AG10803 (cell line): ENCODE measurements at regions not wholly inside any gene's neighbourhood (a gene's known extent, or its start where the extent isn't known, plus 50 kb on each side); places are given as distances from the start of the nearest gene placed in this dataset.
"Not testable (repeated sequence)": the region's sequence is repeated elsewhere in the genome, so short reads cannot be mapped to it uniquely, and the experiment has no call there.

Experiments
- DNase-seq: peaks from one replicate; pipeline ENCODE4 v3.0.0; 2010; ENCODE audit warnings: low read depth
- H3K4me3 ChIP-seq: 2 replicates; pipeline ENCODE4 v1.5.1; 2011; ENCODE audit warnings: mild to moderate bottlenecking, low read length, control low read depth
- CTCF ChIP-seq: conservative IDR thresholded peaks from 2 replicates; pipeline ENCODE4 v1.5.1; 2011; ENCODE audit warnings: mild to moderate bottlenecking, low read length, control low read depth, inconsistent platforms

GRCh38 chr18:59067873-59068272 lies 71.8 kb upstream of the SEC11C start:
- H3K4me3 ChIP-seq = no peak overlapping the region

GRCh38 chr18:59068276-59069071 lies 71.2 kb upstream of the SEC11C start:
- no peak for DNase-seq
- TF ChIP-seq CTCF = no peak
- H3K4me3 ChIP-seq = no peak overlapping the region

More at GRCh38 chr18:59067873-59068272, 71.8 kb upstream of the SEC11C start:
- no peak for DNase-seq
- peak; percentile 44 for TF ChIP-seq CTCF

DNA sequence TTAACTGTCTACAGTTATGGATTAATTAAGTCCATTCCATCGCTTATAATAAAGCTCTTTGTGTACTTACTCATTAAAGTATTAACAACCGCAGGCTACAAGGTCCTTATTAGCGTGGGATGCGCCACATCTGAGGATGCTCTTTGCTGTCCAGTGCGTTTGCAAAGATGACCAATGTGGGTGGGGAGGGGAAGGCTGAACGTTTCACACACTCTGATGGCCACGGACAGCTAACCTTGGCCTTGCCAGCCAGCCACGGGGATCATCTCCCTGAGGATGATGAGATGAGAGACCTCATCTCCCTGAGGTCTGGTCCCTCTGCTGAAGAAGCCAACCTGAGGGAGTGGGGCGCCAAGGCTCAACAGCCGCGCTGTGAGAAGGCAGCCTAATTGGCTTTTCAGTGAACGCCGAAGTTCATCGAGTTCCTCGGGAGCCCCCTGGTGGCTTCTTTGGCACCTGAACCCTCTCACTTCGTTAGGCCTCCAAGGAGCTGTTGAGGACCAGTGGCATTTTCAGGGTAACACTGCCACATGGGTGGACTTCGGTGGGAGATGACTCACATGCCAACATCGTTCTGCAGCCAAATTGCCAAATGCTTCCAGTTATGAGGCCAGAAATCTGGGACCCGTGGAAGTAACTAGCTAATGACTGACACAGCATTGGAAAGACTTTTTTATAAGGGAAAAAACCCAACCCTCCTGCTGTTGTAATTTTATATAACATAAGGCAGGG lies 69.3 kb upstream of the SEC11C start:
- no peak overlapping the region for H3K4me3 ChIP-seq
- DNase-seq = peak; percentile 76
- peak; percentile 92 for TF ChIP-seq CTCF

- no peak overlapping the region for H3K4me3 ChIP-seq
- DNase-seq = no peak
- no peak for TF ChIP-seq CTCF
Observed at GRCh38 chr18:59072727-59073421, 66.8 kb upstream of the SEC11C start.

DNA sequence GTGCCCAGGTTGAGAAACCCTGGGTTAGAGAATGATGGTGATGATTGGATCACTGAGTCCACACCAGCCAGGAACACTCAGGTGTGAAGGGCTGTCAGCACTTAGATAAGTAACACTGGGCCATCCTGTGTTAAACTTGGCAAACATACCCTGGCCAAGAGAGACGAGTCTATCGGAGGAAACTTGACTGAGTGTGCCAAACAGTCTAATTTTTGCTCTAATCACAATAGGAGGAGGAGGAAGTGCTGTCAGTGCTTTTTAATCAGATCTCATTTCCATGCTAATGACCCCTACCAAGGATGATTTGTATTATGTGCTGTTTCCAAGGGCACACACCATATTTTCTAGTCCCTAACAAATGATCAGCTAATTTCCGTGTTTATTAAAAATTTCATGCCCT lies 63.8 kb upstream of the SEC11C start:
- no peak for DNase-seq
- TF ChIP-seq CTCF = no peak
- no peak overlapping the region for H3K4me3 ChIP-seq

DNA sequence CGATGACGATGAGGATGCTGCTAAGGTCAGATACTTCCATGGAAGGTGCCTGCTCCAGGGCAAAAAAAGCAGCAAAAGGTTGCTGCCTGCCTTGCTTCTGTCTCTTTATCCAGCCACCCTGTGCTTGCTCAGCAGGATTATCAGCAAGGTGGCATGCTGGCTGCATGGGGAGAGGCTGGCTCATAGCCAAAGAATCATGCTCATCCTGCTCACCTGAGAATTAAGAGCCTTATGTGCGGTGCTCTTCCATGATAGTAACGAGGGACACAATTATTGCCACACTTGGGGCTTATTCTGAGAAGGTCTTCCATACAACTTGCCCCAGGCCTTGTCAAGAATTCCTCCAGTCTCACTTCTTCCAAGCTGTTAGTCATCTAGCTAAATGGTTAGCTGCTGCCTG lies 60.4 kb upstream of the SEC11C start:
- H3K4me3 ChIP-seq = no peak overlapping the region
- no peak for TF ChIP-seq CTCF
- DNase-seq = no peak

DNA sequence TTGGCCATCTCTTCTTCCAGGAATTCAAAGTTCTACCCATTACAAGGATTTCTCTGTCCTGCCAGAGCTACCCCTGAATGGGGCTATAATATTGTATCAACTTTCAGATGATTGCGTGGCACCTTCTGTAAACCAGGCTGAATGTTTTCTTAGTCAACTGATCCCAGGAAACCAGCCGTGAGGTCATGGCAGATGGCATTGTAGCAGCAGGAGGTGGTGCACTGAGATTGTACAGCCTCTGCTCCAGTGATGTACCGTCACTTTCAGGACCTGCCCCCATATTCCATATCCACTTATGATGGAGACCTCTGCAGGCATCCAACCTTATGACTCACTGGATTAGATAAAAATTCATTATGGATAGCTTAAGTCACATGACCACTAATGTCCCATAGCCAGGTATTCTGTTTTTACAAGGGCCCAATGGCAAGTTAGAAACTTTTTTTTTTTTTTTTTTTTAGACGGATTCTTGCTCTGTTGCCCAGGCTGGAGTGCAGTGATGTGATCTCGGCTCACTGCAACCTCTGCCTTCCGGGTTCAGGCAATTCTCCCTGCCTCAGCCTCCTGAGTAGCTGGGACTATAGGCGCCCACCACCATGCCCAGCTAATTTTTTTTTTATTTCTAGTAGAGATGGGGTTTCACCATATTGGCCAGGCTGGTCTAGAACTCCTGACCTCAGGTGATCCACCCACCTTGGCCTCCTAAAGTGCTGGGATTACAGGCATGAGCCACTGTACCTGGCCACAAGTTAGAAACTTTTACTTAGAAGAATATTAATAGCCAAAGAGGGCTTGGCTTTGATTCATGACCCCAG lies 59.8 kb upstream of the SEC11C start:
- not testable (repeated sequence) for H3K4me3 ChIP-seq, DNase-seq
